ENCODE measurements at regions not wholly inside any gene's neighbourhood (a gene's known extent, or its start where the extent isn't known, plus 50 kb on each side); places are given as distances from the start of the nearest gene placed in this dataset.

- 81 to 82% methylated on average over 9 of the region's 9 CpGs for WGBS, 2 donors
- no peak for DNase-seq (ENCODE audit: low spot score in 2 of 2)
- TF ChIP-seq CTCF (IDR thresholded peaks at IDR 0.05) (no peak), POLR2A (IDR thresholded peaks at IDR 0.05) (no peak)
- intact Hi-C loops (cut with DNase I; ENCODE audit: low total_unique reads): no loop called here
- H3K4me3 ChIP-seq (ENCODE audit: low read depth, poor library complexity, severe bottlenecking): no peak overlapping the region
Observed at GRCh38 chr3:64332459-64333350, 107.4 kb upstream of the PRICKLE2 start.

GRCh38 chr3:64331605-64332004 lies 106.3 kb upstream of the PRICKLE2 start:
- WGBS, 2 donors: 77 to 85% methylated on average over 12 of the region's 12 CpGs
- intact Hi-C loops (cut with DNase I; ENCODE audit: low total_unique reads): no loop called here
- TF ChIP-seq POLR2A (IDR thresholded peaks at IDR 0.05) (no peak), CTCF (IDR thresholded peaks at IDR 0.05) (no peak)
- DNase-seq (ENCODE audit: low spot score in 2 of 2): no peak
- H3K4me3 ChIP-seq (ENCODE audit: low read depth, poor library complexity, severe bottlenecking): no peak overlapping the region

- intact Hi-C loops (cut with DNase I; ENCODE audit: low total_unique reads): no loop called here
- WGBS, 2 donors: 78% methylated on average over 3 of the region's 3 CpGs
- TF ChIP-seq CTCF (IDR thresholded peaks at IDR 0.05): no peak
- no peak for TF ChIP-seq POLR2A (IDR thresholded peaks at IDR 0.05)
- no peak for DNase-seq (ENCODE audit: low spot score in 2 of 2)
- no peak overlapping the region for H3K4me3 ChIP-seq (ENCODE audit: low read depth, poor library complexity, severe bottlenecking)
Observed at GRCh38 chr3:64329037-64329436, 103.8 kb upstream of the PRICKLE2 start.

GRCh38 chr3:64327100-64327804 lies 102.0 kb upstream of the PRICKLE2 start:
- peak; percentile 81 to 95 for DNase-seq (ENCODE audit: low spot score in 2 of 2)
- WGBS, 2 donors: 52 to 57% methylated on average over 11 of the region's 11 CpGs
- no peak for TF ChIP-seq CTCF (IDR thresholded peaks at IDR 0.05)
- no peak for TF ChIP-seq POLR2A (IDR thresholded peaks at IDR 0.05)
- no peak overlapping the region for H3K4me3 ChIP-seq (ENCODE audit: low read depth, poor library complexity, severe bottlenecking)
- intact Hi-C loops (cut with DNase I; ENCODE audit: low total_unique reads): no loop called here

GRCh38 chr3:64321747-64322146 lies 96.5 kb upstream of the PRICKLE2 start:
- intact Hi-C loops (cut with DNase I; ENCODE audit: low total_unique reads): no loop called here

More at GRCh38 chr3:64321747-64322146, 96.5 kb upstream of the PRICKLE2 start:
- H3K4me3 ChIP-seq (ENCODE audit: low read depth, poor library complexity, severe bottlenecking): no peak overlapping the region
- no peak for TF ChIP-seq CTCF (IDR thresholded peaks at IDR 0.05)
- TF ChIP-seq POLR2A (IDR thresholded peaks at IDR 0.05): no peak
- WGBS, 2 donors: 27 to 29% methylated on average over 1 of the region's 1 CpG
- no peak for DNase-seq (ENCODE audit: low spot score in 2 of 2)
